HL-60 (cell line): ENCODE measurements at regions not wholly inside any gene's neighbourhood (a gene's known extent, or its start where the extent isn't known, plus 50 kb on each side); places are given as distances from the start of the nearest gene placed in this dataset.
A peak's percentile ranks its signal among the peaks of the same experiment; 100 is the strongest.

Experiments used
- DNase-seq, 2 experiments: peaks; one replicate each; pipeline ENCODE4 v3.0.0-alpha.2; 2010 to 2020; ENCODE audit warnings: low read depth in 1 of 2, low spot score in 1 of 2
- H3K27ac ChIP-seq: fragments of 250-450 bp; sonication (Bioruptor Pico); replicated peaks from 2 replicates; pipeline ENCODE4 v1.5.1; 2020; ENCODE audit warnings: mild to moderate bottlenecking, moderate library complexity
- H3K27me3 ChIP-seq: fragments of 250-450 bp; sonication (Bioruptor Pico); 2 replicates; pipeline ENCODE4 v1.5.1; 2021; ENCODE audit warnings: mild to moderate bottlenecking, moderate library complexity; ENCODE audit not compliant: insufficient read depth, poor library complexity, severe bottlenecking
- H3K4me3 ChIP-seq: replicated peaks from 2 replicates; pipeline ENCODE4 v1.5.1; 2011; ENCODE audit warnings: mild to moderate bottlenecking, control low read depth, low read length; ENCODE audit not compliant: insufficient read depth
- CTCF ChIP-seq: IDR thresholded peaks from one replicate; pipeline ENCODE4 v1.5.1; 2011; ENCODE audit warnings: low read length, control low read depth, inconsistent platforms; ENCODE audit not compliant: insufficient read depth
- GABPA ChIP-seq: IDR thresholded peaks from 2 replicates; pipeline ENCODE4 v1.6.1; 2012; ENCODE audit warnings: low read depth
- POLR2AphosphoS5 ChIP-seq: IDR thresholded peaks from 2 replicates; pipeline ENCODE4 v1.6.1; 2012; ENCODE audit warnings: low read depth
- REST ChIP-seq: IDR thresholded peaks from 2 replicates; pipeline ENCODE4 v1.6.1; 2012; ENCODE audit warnings: low read depth; ENCODE audit not compliant: insufficient replicate concordance
- SPI1 ChIP-seq: IDR thresholded peaks from 2 replicates; pipeline ENCODE4 v1.6.1; 2012; ENCODE audit warnings: low read depth, mild to moderate bottlenecking, borderline replicate concordance

- no peak overlapping the region for H3K27ac ChIP-seq
- no peaks in the 10 kb centered on the region for H3K27me3 ChIP-seq
- H3K4me3 ChIP-seq = no peak overlapping the region
- DNase-seq = no peak
- TF ChIP-seq POLR2AphosphoS5 (no peak), SPI1 (no peak), CTCF (no peak), GABPA (no peak), REST (no peak)
These were observed 1202.1 kb downstream of the ADGRL3 start for GRCh38 chr4:62402088-62402806.

GRCh38 chr4:62399242-62399641 lies 1199.1 kb downstream of the ADGRL3 start:
- Histone ChIP-seq H3K27me3 (no peaks in the 10 kb centered on the region), H3K4me3 (no peak overlapping the region), H3K27ac (no peak overlapping the region)
- TF ChIP-seq GABPA = no peak
- peak; percentile 22; the same call in 1 of the 2 replicates for TF ChIP-seq SPI1
- TF ChIP-seq POLR2AphosphoS5 = no peak
- no peak for TF ChIP-seq REST
- no peak for TF ChIP-seq CTCF
- peak in 1 of 2 experiments; percentile 22 for DNase-seq

GRCh38 chr4:62398318-62398717 lies 1198.2 kb downstream of the ADGRL3 start:
- no peak for DNase-seq

More at GRCh38 chr4:62398318-62398717, 1198.2 kb downstream of the ADGRL3 start:
- H3K27me3 ChIP-seq = no peaks in the 10 kb centered on the region
- TF ChIP-seq SPI1 = no peak
- TF ChIP-seq REST = no peak
- TF ChIP-seq GABPA = no peak
- no peak for TF ChIP-seq POLR2AphosphoS5
- no peak for TF ChIP-seq CTCF
- H3K4me3 ChIP-seq = no peak overlapping the region
- no peak overlapping the region for H3K27ac ChIP-seq
